Dermis blood vessel endothelial cell (primary cell): ENCODE measurements at regions not wholly inside any gene's neighbourhood (a gene's known extent, or its start where the extent isn't known, plus 50 kb on each side); places are given as distances from the start of the nearest gene placed in this dataset.
"Not testable (repeated sequence)": the region's sequence is repeated elsewhere in the genome, so short reads cannot be mapped to it uniquely, and the experiment has no call there.

ENCODE experiments used
- DNase-seq: peaks from one replicate; pipeline ENCODE4 v3.0.0; 2010

DNA sequence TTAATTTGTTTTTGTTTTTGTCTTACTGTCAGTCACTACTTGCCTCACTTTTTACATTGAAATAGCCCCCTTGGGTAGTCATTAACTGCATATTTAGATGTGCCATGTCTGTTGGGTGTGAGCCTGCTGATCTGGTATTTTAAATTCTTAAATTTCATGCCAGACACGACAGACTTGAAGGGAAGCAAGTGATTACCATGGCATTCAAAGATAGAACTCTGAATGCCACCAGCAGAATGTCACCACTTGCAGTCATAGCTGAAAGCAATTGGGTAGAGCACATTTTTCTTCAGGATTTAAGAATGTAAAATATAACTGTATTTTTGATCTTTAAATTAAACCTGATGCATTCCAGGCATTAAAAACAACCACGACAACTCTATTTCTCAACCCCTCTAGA is 396.5 kb upstream of the ATP10A start:
- DNase-seq, result no peak

GRCh38 chr15:26244782-26245181 is 381.7 kb upstream of the ATP10A start:
- not testable (repeated sequence) for DNase-seq

DNA sequence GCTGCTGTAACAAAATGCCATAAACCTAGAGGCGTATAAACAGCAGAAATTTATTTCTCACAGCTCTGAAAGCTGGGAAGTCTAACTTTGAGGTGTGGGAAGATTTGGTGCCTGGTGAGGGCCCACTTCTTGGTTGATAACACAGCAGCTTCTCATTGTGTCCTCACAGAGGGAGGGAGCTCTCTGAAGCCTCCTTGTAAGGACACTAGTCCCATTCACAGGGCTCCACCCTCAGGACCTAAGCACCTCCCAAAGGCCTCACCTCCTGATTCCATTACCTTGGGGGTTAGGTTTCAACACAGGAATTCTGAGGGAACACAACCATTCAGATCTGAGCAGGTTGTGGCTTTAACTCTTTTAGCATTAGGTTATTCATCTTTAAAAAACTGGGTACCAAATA is 380.3 kb upstream of the ATP10A start:
- DNase-seq, result no peak

DNA sequence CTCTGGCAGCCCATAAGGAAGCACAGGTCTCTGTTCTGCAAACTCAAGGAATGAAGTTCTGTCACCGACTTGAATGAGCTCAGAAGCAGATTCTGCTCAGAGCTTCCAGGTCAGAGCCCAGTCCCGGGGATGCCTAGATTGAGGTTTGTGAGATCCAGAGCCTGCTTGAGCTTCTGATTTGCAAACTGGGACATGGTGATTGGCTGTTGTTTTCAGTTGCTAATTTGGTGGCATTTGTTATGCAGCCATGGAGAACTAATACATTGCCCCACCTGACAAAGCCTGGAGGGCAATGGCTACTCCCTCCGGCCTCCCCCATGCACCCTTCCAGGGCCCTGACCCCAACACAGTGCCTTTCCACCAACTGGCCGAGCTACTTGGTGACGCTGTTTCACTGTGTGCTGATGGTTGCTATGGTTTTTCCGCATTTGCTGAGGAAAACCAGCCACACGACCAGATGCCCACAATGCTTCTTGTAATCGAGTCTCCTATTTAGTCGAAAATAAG is 379.5 kb upstream of the ATP10A start:
- no peak for DNase-seq

DNA sequence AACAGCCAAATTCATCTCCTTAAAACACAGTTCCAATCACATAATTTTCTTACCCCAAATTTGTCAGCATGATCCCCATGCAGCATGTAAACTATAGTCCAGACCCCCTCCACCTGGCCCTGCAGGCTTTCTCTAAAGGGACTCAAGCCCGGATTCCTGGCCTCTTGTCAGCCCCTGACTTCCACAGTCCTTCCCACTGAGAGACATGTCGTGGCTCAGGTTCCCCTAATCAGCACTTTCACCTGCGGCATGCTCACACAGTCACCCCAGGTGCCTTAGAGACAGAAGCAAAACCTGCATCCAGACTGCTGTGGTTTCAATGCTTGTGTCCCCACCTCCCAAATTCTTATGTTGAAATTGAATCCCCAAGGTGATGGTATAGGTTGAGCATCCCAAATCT is 372.7 kb upstream of the ATP10A start:
- DNase-seq, result no peak

DNA sequence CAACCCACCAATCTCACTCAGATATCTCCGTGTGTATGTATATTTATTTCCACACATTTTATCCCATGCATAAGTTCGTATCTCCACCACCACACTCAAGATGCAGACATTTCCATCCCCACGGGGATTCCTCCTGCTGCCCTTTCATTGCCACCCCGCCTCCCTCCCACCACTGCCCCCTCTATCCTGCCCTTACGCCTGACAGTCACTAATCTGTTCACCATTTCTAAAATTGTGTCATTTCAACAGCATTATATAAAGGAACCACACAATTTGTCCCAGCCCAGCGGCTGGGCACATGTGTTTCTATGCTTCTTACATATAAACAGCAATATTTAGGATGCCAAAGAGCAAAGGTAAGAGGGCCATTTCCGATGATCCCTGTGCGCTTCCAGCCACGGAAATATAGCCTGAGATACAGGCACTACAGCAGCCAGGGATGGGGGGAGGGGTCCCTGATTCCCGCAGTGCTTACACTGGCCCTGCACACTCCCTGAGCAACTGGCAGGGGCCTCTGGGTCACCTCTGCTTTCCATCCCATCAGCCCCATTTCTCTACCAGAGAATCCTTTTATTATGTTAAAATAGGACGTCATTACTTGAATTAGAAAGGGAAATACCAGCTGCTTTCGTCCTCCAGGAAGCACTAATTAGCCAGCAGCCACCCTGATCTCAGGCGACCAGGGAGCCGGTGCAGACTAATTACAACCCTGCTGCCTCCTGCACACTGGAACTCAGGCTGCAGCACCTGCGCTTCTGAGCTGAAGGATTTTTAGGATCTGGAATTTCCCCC is 372.0 kb upstream of the ATP10A start:
- DNase-seq, result no peak

GRCh38 chr15:26232691-26233090 is 369.6 kb upstream of the ATP10A start:
- DNase-seq, result no peak

GRCh38 chr15:26231096-26231495 is 368.0 kb upstream of the ATP10A start:
- no peak for DNase-seq

DNA sequence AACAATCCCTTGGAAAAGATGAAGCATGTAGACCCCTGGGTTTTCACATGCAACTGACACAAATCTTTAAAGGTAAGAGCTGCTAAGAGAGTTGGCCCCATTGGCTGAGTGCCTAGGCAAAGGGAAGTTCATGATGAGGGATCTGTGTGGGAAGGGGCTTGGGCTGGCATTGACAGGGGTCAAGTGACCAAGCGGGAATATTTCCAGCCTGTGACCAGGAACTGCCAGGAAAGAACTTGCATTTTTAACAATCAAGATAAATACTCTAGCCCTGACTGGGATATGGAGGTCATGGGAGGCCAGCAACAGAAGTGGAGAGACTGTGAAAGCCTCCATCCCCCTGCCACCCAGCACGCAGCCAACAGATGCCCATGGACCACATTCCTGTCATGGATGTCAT is 361.1 kb upstream of the ATP10A start:
- no peak for DNase-seq

GRCh38 chr15:26223720-26224119 is 360.6 kb upstream of the ATP10A start:
- DNase-seq, result no peak

DNA sequence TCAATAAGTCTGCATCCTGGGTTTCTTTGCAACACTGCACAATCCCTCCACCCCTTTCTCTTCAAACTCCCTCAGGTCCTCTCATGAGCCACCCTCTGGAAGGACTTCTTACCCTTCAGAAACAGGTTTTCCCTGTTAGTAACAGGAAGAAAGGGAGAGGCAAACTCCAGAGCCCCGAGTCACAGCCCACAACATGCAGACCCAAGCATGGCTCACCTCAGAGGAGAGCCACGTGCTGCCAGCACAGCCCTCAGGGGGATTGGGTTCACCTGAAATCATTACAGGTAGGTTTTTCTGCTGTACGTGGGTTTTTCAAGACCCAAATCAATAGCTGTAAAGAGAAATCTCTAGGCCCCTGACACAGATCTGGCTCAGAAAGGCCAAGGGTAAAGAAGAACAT is 359.7 kb upstream of the ATP10A start:
- DNase-seq, result no peak

- DNase-seq, result not testable (repeated sequence)
These were observed 353.9 kb upstream of the ATP10A start for GRCh38 chr15:26217043-26217442.

- DNase-seq, result no peak
These were observed 351.2 kb upstream of the ATP10A start for GRCh38 chr15:26214290-26214689.

DNA sequence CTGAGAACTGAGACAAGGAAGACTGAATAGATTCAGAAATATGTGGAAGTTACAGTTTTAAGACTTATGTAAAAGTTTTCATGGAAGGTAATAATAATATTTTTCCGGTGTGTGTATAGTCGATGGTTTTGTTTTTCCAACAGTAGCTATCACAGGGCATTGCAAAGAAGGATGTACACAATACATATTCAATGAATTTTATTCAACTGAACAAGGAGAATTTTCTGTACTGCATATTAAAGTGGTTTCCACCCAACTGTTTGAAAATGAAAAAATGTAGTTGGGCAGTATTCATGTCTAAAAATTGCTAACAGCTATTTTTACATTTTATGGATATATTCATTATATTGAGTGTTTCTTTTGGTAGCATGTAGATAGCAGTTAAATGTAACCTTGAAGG is 350.3 kb upstream of the ATP10A start:
- DNase-seq, result no peak

DNA sequence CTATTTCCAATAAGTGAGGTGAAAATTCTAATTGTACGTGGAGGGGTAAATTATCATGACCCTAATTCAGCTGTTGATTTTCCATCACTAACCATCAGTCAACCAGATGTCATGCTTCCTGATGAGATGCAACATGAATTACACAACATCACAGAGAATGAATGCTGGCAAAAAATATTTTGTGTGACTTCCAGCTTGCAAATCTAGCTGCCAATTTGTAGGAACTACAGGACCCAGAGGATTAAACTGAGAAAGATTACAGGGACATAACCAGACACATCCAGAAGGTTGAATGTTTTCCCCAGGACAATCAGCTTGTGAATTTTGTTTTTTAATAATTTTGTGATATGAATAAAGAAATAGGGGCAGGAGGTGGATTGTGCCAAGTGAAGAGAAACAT is 349.0 kb upstream of the ATP10A start:
- DNase-seq, result no peak

GRCh38 chr15:26210980-26211379 is 347.9 kb upstream of the ATP10A start:
- DNase-seq, result no peak

DNA sequence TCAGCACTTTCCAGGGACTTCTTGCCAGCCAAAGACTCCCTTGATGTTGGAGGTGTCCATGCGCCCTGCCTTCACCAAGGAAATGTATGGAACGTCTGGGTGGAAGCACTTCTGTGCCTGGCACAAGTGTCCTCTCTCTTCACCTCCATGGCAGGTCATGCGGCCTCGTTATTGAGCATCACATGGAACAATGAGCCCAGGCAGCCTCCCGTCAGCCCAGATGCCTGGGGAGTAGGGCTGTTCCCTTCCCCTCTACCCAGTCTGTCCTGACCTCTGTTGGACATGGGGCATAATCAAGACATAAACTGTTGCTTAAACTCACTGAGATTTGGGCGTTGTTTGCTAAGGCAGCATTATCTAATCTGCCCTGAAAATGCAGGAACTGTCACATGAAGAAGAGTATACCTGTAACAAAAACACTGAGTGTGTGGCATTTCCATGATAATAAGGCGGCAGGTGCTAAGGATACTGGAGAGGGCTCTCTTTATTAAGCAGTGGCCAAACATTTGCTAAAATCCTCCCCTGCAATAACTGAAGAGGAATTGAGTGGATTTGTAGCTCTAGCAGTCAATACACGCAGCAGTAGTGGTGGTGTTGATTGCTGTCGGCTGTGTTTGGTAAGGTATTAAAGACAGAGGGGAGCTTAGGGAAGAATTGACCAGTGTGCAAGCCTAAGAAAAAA is 338.2 kb upstream of the ATP10A start:
- DNase-seq, result no peak

GRCh38 chr15:26200427-26200826 is 337.3 kb upstream of the ATP10A start:
- no peak for DNase-seq

DNA sequence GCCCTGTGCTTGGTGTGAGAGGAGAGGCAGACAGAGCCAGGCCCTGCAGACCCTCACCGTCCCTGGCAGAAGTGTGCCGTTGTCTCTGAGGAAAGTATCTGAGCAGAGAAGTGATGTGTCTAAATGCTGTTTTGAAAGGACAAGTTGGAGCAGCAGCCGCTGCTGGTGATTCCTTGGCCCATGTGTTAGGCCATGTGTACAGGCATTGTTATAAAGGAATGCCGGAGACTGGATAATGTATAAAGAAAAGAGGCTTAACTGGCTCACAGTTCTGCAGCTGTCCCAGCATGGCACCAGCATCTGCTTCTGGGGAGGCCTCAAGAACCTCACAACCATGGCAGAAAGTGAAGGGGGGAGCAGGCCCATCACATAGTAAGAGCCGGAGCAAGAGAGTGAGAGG is 334.6 kb upstream of the ATP10A start:
- DNase-seq, result no peak

GRCh38 chr15:26197060-26197459 is 333.9 kb upstream of the ATP10A start:
- no peak for DNase-seq

DNA sequence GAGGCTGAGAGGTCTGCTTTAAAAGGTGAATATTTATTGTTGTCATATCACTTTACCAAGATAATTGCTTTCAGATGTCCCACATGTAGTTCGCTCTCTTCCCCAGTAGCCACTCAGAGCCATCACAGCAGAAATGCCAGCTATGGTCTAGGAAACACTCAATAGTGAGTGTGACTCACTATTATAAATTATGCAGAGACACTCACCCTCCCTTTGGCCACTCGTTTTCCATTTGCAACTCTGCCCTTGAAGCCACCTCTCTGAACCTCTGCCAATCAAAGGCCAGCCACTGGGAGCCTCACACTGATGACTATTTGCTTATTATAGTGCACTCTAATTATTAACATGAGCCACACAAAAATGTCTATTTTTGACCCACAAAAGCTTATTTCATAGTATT is 328.1 kb upstream of the ATP10A start:
- no peak for DNase-seq

GRCh38 chr15:26186138-26186537 is 323.0 kb upstream of the ATP10A start:
- not testable (repeated sequence) for DNase-seq

DNA sequence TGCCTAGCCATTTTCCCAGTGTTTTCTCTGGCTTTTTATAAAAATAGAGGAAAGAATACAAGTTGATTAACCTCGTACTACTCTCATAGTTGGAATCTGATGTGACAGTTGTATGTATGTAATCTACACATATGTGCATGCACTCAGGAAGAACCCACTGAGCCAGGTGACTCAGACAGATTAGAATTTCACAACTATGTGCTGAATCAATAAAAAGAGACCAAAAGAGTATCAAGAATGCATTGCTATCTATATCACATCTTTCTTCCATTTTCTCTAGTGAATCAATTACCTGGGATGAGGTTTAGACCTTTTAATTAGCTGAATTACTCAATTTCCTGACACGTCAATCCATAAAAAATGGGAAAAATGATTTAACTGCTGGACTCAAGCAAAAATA is 319.3 kb upstream of the ATP10A start:
- DNase-seq, result no peak

- DNase-seq, result no peak
These were observed 316.8 kb upstream of the ATP10A start for GRCh38 chr15:26179906-26180305.
